NCI-H2196 (cell line): ENCODE measurements at regions not wholly inside any gene's neighbourhood (a gene's known extent, or its start where the extent isn't known, plus 50 kb on each side); places are given as distances from the start of the nearest gene placed in this dataset.

Experiments
- DNase-seq: peaks from one replicate; lab custom pipeline; 2025; ENCODE audit not compliant: unreplicated experiment; lab: John Stamatoyannopoulos, UW

GRCh38 chr13:111924678-111925075 is 142.3 kb upstream of the SOX1 start:
- DNase-seq, result no peak

DNA sequence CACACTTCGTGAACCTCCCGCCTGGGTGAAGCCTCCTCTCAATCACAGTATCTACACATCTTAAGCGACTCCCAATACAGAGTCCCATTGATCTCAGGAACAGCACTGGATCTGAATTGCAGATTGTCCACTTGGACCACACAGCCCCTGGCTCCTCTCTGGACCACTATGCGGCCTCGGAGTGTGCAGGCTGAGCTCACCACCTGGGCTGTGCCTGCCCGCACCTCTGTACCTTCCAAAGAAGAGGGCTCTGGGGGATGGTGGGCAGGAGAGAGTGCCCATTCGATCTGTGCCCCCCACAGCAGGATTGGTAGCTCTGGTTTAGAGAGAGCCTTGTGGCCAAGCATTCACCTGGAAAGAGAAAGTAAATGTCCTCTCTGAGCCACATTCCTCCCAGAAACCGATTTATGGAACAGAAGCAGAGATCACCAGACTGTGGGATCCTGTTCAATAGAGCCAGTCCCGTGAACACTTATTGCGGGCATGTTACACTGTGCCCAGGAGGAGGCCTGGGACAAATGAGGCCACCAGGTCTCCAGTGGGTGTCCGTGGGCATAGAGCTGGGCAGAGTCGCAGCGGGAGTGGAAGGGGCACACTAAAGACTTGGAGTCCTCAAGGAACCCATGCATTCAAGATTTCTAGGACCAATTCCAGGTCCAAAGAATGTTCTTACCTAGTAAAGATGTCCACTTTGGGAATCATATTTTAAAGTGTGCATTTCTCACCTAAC is 141.6 kb upstream of the SOX1 start:
- no peak for DNase-seq

GRCh38 chr13:111926501-111927180 is 140.3 kb upstream of the SOX1 start:
- no peak for DNase-seq

DNA sequence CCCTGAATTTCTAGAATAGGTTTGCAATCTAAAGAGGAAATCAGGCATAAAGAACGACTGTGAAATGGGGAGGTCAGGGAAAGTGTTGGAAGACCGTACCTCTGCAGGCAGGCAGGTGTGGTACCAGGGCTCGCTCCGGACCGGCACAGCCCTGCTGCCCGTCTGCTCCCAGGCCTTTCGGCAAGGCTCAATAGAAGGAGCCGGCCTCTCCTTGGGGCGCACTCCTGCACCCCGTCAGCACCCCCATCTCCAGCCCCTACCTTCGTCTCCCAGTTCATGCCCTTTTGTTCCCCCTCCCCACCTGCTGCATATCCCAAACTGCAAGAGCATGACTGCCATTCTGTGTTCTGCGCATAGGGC is 139.8 kb upstream of the SOX1 start:
- DNase-seq, result no peak

- DNase-seq, result no peak
Observed at GRCh38 chr13:111929036-111929616, 137.8 kb upstream of the SOX1 start.

DNA sequence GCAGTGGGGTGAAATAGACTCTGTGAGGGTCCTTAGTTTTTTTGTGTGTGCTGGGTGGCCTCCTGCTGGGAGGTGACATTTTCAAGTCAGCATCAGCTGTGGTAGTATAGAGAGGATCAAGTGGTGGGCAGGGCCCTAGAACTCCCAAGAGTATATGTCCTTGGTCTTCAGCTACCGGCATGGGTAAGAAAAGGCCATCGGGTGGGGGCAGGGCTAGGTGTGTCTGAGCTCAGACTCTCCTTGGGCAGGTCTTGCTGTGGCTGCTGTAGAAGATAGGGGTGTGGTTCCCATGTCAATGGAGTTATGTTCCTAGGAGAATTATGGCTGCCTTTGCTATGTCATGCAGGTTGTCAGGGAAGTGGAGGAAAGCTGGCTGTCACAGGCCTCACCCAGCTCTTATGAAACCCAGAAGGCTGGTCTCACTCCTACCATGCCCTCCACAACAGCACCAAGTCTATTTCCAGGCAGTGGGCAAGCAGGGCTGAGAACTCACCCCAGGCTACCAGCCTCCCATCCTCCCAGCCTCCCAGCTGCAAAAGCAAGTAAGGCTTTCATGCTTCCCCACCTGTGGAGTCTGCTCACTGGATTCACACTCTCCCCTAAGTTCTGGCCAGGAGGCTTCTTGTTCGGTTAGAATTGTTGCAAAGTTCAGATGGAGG is 130.6 kb upstream of the SOX1 start:
- DNase-seq, result no peak

GRCh38 chr13:111937777-111938311 is 129.1 kb upstream of the SOX1 start:
- no peak for DNase-seq

DNA sequence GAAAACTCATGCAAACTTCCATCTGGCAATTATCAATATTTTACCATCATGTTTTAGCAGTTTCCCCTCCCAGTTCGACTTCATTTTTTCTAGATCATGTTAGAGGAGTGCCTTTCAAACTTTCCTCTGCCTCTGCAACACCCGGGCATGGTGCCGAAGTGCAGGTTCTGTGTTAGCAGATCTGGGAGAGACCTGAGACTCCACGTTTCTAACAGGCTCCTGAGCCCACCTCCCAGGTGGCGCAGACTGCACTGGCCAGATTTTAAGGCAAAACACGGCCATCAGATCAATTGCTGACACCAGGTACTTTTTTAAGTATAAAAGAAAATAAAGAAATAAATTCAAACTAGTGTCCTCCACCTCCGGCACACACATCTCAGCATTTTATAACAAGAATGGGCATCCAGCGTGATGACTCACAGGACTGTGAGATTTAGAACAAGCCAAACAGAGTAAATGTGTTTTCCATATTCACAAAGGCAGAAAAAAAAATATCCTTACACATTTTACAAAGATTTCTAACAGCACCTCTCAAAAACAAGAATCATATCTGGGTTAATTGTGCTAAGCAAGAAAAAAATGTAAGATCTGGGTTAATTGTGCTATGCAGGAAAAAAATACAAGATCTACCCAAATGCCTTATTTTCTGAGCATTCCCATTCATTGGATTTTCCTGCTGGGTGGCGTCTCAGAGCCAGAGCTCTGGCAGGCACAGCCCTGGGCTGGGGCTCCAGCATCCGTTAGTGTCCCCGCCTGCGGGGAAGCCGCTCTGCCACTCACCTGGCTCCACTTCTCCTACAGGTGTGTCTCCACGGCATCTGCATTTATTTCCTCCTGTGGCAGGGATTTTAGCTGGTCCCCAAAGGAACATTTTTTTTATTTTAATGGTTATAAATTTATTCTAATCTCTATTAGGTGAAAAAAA is 127.9 kb upstream of the SOX1 start:
- DNase-seq, result no peak

GRCh38 chr13:111939666-111940278 is 127.2 kb upstream of the SOX1 start:
- DNase-seq, result no peak

- no peak for DNase-seq
Observed at GRCh38 chr13:111940892-111941291, 126.1 kb upstream of the SOX1 start.

GRCh38 chr13:111941845-111942447 is 125.0 kb upstream of the SOX1 start:
- no peak for DNase-seq

DNA sequence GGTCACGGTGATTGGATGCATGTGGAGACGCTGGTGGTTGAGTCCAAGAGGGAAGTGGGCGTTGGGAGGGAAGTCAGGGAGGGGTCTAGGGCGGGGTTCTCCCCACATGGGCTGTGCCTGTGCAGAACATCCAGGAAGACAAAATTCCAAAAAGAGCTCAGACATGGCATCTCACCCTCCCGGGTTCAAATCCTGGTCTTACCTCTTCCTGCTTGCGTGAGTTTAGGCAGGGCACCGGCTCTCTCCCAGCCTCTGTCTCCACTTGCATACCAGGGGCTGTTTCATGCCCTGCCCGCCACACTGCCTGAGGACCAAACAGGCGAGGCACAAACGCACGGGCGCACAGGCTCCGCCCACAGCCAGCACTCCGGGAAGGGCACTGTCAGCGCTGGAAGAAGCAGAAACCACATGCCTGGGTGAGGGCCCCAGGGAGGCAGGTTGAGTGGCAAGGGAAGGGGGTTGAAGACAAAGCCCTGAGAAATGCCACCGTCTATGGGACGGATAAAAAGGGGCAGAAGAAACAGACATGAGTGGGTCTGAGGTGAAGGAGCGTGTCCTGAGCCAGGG is 123.6 kb upstream of the SOX1 start:
- DNase-seq, result no peak

- no peak for DNase-seq
Observed at GRCh38 chr13:111944171-111944583, 122.8 kb upstream of the SOX1 start.

DNA sequence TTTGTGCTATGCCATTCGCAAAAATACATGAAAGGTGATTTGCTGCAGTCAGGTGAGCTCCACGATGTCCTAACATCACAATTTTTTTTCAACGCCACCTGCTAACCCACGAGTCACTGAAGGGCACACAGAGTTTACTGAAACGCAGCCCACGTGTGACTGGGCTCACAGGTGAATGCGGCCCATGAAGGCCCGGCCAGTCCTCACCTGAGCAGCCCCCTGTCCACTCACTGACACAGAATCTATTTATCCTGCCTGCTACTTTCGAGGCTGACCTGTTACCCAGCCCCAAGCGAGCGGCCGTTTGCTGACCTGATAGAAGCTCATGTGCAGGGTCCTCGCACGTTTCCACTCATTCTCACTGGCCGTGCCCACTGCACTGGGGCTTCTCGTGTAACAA is 121.9 kb upstream of the SOX1 start:
- DNase-seq, result no peak

GRCh38 chr13:111946214-111946613 is 120.7 kb upstream of the SOX1 start:
- no peak for DNase-seq

- DNase-seq, result peak; percentile 52
Observed at GRCh38 chr13:111947026-111947810, 119.7 kb upstream of the SOX1 start.

GRCh38 chr13:111947876-111948275 is 119.1 kb upstream of the SOX1 start:
- no peak for DNase-seq

- no peak for DNase-seq
Observed at GRCh38 chr13:111948281-111948680, 118.7 kb upstream of the SOX1 start.

DNA sequence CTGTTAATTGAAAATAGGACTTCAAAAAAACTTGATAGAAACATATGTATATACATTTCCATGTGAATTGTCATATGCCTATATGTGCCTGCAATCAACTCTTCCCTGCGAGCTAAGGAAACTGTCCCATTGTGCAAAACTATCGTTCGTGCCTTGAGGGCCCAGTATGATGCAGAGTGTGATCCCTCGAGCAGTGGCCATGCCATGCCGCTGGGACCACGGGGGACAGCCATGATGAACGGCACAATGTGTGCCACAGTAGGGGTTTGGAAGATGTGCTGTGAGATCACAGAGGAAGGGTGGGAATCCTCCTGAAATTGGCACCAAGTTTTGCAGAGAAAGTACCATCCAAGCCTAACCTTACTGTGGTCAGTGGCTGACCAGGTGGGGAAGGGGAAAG is 118.1 kb upstream of the SOX1 start:
- DNase-seq, result no peak
